Renal cortex interstitium (tissue), 11 donors: ENCODE measurements at regions not wholly inside any gene's neighbourhood (a gene's known extent, or its start where the extent isn't known, plus 50 kb on each side); places are given as distances from the start of the nearest gene placed in this dataset.
"Not testable (repeated sequence)": the region's sequence is repeated elsewhere in the genome, so short reads cannot be mapped to it uniquely, and the experiment has no call there.

Source experiments
- DNase-seq, 11 donors: peaks; one replicate each; pipeline ENCODE4 v3.0.0-alpha.2; 2013; ENCODE audit warnings: low read depth in 9 of 11, low spot score in 4 of 11; ENCODE audit errors: extremely low read depth in 1 of 11

DNA sequence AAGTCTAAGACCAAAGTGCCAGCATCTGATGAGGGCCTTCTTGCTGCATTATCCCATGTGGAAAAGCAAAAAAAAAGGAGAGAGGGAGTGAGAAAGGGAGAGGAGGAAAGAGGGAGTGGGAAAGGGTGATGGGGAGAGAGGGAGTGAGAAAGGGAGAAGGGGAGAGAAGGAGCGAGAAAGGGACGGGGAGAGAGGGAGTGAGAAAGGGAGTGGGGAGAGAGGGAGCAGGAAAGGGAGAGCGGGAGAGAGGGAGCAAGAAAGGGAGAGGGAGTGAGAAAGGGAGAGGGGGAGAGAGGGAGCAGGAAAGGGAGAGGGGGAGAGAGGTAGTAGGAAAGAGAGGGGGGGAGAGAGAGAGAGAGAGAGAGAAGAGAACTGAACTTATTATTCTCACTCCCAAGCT lies 241.1 kb upstream of the RIMS1 start:
- DNase-seq, result no peak

- DNase-seq, result no peak
These were observed 236.4 kb upstream of the RIMS1 start for GRCh38 chr6:71649915-71650314.

DNA sequence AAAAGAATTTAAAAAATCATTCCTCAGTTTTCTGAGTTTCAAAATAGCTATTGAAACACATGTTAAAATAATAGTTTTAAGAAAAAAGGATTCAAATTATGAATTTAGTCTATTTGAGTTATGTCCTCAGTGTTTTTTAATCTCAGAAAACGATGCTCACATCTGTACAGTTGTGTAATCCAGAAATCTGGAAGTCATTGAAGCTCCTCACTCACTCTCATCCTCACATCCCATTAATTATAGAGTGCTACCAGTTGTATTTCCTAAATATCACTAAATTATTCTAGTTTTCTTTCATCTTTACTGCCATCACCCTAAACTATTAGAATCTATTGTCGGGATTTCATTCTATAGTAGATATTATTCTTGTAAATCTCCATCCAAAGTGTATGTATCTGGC lies 234.7 kb upstream of the RIMS1 start:
- no peak for DNase-seq

GRCh38 chr6:71656121-71656520 lies 230.2 kb upstream of the RIMS1 start:
- no peak for DNase-seq

DNA sequence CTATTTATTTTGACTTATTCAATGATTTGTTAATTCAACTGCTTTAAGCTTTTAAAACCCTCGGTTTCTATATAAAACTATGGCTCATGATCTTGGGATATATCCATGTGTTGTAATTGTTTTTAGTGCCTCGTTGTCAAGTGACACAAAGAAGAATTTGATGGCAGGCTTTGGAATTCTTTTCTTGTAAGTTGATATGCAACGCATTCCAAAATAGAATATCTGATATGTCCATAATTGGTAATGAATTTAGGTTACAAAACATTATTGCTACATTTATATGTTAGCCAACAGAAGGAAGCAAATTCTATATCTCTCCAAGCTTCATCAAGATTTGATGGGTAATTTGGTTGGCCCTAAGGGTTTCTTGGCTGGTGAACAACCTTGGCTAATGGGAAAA lies 220.4 kb upstream of the RIMS1 start:
- no peak for DNase-seq

DNA sequence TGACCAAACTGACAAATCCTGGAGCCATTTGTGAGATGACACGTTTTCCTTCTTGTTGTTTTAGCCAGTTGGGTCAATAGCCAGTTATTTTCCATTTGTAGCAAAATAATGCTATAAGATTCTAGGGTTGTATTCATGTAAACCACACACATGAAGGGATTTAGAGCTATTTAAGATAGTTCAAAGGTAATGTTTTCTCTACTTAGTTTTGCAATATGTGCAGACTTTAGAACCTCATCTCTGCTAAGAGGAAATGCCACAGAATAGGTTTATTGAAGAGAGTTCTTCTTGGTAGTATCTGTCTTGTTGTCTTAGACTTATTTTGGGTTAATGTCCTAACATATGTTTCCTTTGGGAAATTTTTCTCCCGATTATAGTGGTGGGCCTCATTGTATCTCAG lies 213.5 kb upstream of the RIMS1 start:
- no peak for DNase-seq

GRCh38 chr6:71675386-71675785 lies 211.0 kb upstream of the RIMS1 start:
- no peak for DNase-seq

DNA sequence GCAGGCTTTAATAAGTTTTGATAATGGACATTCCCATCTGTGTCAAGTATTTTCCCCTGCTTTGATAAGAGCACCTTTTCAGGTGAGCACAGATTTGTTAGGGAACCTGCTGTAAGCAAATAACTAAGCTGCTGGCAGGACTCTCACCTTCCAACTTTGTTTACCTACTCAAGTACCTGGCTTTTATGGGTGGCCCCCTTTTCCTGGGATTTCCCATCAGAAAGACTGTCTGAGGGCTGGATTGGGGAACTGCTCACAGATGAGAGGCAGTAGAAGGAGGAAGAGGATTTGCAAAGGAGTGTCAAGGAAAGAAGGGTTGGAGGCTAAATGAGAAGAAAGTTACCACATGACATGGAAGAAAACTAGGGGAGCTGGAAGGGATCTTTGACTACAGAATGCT lies 210.1 kb upstream of the RIMS1 start:
- DNase-seq, result no peak

DNA sequence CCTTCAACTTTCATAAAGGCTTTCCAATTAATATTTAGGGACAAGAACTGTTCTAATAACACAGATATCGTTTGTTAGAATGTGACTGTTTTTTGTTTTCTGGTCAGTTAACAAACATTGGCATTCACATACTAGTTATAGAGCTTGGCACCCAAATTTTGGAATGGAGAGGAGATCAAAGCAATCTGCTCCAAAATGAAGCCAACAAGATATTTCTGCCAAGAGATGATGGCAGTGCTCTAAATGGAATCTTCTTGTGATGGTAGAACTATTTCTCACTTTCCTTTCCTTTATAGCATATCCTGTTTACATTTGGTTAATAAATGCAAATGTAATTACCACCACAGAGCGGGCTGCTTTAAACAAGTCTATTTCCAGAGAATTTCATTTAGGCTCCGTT lies 208.3 kb upstream of the RIMS1 start:
- no peak for DNase-seq

GRCh38 chr6:71681234-71681867 lies 205.0 kb upstream of the RIMS1 start:
- no peak for DNase-seq

DNA sequence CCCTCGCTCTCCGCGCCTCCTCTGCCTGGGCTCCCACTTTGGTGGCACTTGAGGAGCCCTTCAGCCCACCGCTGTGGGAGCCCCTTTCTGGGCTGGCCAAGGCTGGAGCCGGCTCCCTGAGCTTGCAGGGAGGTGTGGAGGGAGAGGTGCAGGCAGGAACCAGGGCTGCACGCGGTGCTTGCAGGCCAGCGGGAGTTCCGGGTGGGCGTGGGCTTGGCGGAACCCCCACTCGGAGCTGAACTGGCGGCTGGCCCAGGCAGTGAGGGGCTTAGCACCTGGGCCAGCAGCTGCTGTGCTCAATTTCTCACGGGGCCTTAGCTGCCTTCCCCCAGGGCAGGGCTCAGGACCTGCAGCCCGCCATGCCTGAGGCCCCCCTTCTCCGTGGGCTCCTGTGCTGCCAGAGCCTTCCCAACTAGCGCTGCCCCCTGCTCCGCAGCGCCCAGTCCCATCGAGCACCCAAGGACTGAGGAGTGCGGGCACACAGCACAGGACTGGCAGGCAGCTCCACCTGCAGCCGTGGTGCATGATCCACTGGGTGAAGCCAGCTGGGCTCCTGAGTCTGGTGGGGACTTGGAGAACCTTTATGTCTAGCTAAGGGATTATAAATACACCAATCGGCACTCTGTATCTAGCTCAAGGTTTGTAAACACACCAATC lies 200.2 kb upstream of the RIMS1 start:
- DNase-seq, result not testable (repeated sequence)

DNA sequence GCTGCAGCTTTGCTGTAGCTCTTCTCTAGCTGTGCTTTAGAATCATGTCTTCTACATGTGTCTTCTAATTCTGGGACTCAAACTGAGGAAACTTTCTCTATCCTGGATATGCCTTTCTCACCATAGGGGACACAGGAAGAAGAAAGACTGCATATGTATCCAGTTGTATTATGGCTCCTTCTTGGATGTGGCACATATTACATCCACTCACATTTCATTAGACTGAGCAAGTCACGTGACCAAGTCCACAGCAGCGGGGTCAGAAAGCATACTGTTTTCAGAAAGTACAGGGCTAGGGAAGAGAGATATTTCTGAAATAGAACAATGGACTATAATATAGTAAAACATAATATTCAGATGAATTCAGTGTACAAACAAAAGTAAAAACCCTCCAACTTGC lies 187.6 kb upstream of the RIMS1 start:
- no peak for DNase-seq

- DNase-seq, result no peak
These were observed 179.8 kb upstream of the RIMS1 start for GRCh38 chr6:71706523-71706922.

- no peak for DNase-seq
These were observed 179.3 kb upstream of the RIMS1 start for GRCh38 chr6:71707059-71707458.

- no peak for DNase-seq
These were observed 165.6 kb upstream of the RIMS1 start for GRCh38 chr6:71720705-71721104.

GRCh38 chr6:71721642-71722041 lies 164.7 kb upstream of the RIMS1 start:
- DNase-seq, result no peak

- no peak for DNase-seq
These were observed 163.6 kb upstream of the RIMS1 start for GRCh38 chr6:71722736-71723135.

DNA sequence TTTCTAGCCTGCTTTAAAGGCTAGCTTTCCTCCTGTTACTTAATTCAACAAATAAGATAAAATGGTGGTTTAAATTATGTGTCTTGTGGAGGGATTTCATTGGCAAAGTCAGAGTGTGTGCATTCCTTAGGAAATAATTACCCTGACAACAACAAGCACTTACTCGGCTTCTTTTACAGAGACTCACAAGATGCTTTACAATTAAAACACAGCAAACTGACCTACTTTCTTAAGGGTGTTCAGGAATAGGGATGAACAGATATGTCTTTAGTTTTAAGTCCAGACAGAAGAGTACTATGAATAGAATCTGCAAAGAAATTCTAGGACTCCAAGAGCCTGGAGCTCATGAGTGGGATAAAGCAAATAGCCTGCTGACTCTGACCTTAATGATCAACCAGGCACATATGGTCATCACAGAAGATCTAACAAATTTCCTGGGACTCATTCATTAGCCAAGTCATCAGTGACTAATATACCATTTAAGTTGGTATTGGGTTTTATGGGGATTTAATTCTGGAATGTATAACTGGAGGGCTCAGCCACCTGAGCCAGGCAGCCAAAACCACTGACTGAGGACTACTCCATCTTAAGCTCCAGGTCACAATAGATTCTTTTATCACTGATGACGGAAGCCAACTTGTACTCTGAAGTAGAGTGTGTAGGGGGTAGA lies 161.8 kb upstream of the RIMS1 start:
- no peak for DNase-seq

GRCh38 chr6:71725126-71725470 lies 161.3 kb upstream of the RIMS1 start:
- DNase-seq, result no peak

GRCh38 chr6:71726121-71726520 lies 160.2 kb upstream of the RIMS1 start:
- no peak for DNase-seq
